ENCODE measurements at regions not wholly inside any gene's neighbourhood (a gene's known extent, or its start where the extent isn't known, plus 50 kb on each side); places are given as distances from the start of the nearest gene placed in this dataset.

DNA sequence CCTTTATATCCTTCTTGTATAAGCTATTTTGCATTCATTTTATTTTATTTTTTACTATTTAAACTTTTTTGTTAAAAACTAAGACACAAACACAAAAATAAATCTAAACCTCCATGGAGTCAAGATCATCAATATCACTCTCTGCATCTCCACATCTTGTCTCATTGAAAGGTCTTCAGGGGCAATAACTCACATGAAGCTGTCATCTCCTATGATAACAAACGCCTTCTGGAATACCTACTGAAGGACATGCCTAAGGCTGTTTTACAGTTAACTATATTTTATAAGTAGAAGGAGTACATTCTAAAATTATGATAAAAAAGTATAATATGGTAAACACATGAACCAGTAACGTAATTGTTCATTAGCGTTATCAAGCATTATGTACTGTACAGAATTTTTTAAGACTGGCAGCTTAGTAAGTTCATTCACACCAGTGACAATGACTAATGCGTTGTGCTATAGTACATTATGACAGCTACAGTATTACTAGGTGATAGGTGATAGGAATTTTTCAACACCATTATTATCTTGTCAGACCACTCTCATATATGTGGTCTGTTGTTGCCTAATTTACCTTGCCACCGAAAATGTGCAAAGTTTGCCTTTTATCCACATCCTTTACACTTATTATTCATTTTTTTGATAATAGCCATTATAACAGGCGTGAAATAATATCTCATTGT, 390.7 kb upstream of the SLITRK1 start:
- no peaks in the 10 kb centered on the region for H3F3A ChIP-seq (ENCODE audit: insufficient read depth)

DNA sequence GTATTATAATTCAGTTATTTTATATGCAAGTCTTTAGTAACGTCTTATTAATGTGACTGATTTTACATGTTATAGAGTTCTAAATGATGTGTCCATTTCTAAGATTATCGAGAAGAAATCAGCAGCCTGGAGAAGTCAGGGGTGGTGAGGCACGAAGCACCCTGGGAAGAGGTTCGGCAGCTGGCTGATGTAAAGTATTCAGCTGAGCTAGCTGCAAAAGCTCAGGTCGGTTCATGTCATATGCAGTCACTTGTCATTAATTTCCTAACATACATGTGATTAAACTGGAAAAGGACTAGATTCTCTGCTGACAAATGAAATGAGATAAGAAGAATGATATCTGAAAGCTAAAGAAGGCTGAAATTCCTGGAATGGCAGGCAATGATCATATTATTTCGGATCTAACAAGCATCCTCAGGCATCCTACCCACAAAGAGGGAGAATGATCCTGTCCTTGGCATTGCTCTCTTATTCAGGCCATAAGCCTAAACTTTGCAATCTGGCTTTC, 383.0 kb upstream of the SLITRK1 start:
- H3K9me3 ChIP-seq (ENCODE audit: low read depth), result no peaks in the 10 kb centered on the region
- no peak for TF ChIP-seq EZH2 (IDR thresholded peaks at IDR 0.05; ENCODE audit: insufficient read depth, poor library complexity, severe bottlenecking)
- TF ChIP-seq EZH2phosphoT487 (IDR thresholded peaks at IDR 0.05; ENCODE audit: insufficient read depth, low read depth), result no peak
- H3K4me2 ChIP-seq (ENCODE audit: unreplicated experiment), result no peak overlapping the region
- no peak overlapping the region for H3K27ac ChIP-seq
- H2AFZ ChIP-seq, result no peak overlapping the region
- in situ Hi-C loops (cut with MboI), result no loop called here
- no peaks in the 10 kb centered on the region for H3K36me3 ChIP-seq (ENCODE audit: low read depth)
- no peak for DNase-seq
- no peak overlapping the region for H3K9ac ChIP-seq
- no peaks in the 10 kb centered on the region for H3K79me2 ChIP-seq (ENCODE audit: insufficient read depth)
- no peaks in the 10 kb centered on the region for H4K20me1 ChIP-seq (ENCODE audit: insufficient read depth)
- no peaks in the 10 kb centered on the region for H3F3A ChIP-seq (ENCODE audit: insufficient read depth)
- H3K9me2 ChIP-seq (ENCODE audit: insufficient read depth), result no peaks in the 10 kb centered on the region
- H3K4me3 ChIP-seq, result no peak overlapping the region
- no peaks in the 10 kb centered on the region for H3K4me1 ChIP-seq (ENCODE audit: insufficient read depth)
- H3K27me3 ChIP-seq (replicated peaks; ENCODE audit: insufficient read depth), result no peaks in the 10 kb centered on the region
- WGBS, 2 experiments (ENCODE audit: low coverage in 1 of 2, low lambda C conversion rate in 2 of 2, missing lambda C conversion rate in 2 of 2), result 22% methylated on average over 6 of the region's 6 CpGs

More for the DNA sequence above, 390.7 kb upstream of the SLITRK1 start:
- no peaks in the 10 kb centered on the region for H3K79me2 ChIP-seq (ENCODE audit: insufficient read depth)
- H3K27me3 ChIP-seq (replicated peaks; ENCODE audit: insufficient read depth), result no peaks in the 10 kb centered on the region
- no peak for DNase-seq
- H2AFZ ChIP-seq, result no peak overlapping the region
- no peak overlapping the region for H3K27ac ChIP-seq
- H3K4me2 ChIP-seq (ENCODE audit: unreplicated experiment), result no peak overlapping the region
- H3K36me3 ChIP-seq (ENCODE audit: low read depth), result no peaks in the 10 kb centered on the region
- H4K20me1 ChIP-seq (ENCODE audit: insufficient read depth), result no peaks in the 10 kb centered on the region
- no peaks in the 10 kb centered on the region for H3K4me1 ChIP-seq (ENCODE audit: insufficient read depth)
- in situ Hi-C loops (cut with MboI), result no loop called here
- H3K9me2 ChIP-seq (ENCODE audit: insufficient read depth), result no peaks in the 10 kb centered on the region
- H3K9me3 ChIP-seq (ENCODE audit: low read depth), result peaks cover 5% of the 10 kb centered on the region
- no peak overlapping the region for H3K4me3 ChIP-seq
- no peak for TF ChIP-seq EZH2 (IDR thresholded peaks at IDR 0.05; ENCODE audit: insufficient read depth, poor library complexity, severe bottlenecking)
- TF ChIP-seq EZH2phosphoT487 (IDR thresholded peaks at IDR 0.05; ENCODE audit: insufficient read depth, low read depth), result no peak
- WGBS, 2 experiments (ENCODE audit: low coverage in 1 of 2, low lambda C conversion rate in 2 of 2, missing lambda C conversion rate in 2 of 2), result 35 to 39% methylated on average over 6 of the region's 6 CpGs
- H3K9ac ChIP-seq, result no peak overlapping the region

DNA sequence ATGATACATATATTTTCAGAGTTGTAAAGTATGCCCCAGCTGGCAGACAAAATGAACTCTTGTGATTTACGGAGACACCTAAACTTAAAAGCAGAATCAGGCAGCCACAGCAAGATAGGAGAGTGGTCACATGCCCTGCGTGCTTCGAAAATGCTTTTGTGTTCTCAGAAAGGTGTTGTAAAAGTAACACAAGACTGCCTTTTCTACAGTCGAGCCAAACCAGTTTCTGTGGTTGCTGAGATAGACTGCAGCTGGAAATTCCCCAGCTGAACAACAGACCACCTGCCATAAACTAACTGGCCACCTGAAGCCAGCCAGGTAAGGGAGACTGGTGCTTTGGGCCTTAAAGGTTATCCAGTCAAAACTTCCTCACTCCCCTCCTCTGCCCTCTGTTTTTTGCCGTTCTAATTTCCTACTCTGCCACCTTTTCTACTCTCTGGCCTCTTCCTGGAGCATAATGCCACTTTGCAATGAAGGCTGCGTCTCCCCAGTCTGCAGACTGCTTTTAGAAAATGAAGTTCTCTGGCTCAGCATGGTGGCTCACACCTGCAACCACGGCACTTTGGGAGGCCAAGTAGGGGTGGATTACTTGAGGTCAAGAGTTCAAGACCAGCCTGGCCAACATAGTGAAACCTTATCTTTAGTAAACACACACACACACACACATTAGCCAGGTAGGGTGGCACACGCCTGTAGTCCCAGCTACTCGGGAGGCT, 381.2 kb upstream of the SLITRK1 start:
- Histone ChIP-seq H3K27me3 (replicated peaks; ENCODE audit: insufficient read depth) (no peaks in the 10 kb centered on the region), H3K9me3 (ENCODE audit: low read depth) (no peaks in the 10 kb centered on the region), H3K79me2 (ENCODE audit: insufficient read depth) (no peaks in the 10 kb centered on the region), H4K20me1 (ENCODE audit: insufficient read depth) (no peaks in the 10 kb centered on the region), H3K4me1 (ENCODE audit: insufficient read depth) (no peaks in the 10 kb centered on the region), H3K36me3 (ENCODE audit: low read depth) (no peaks in the 10 kb centered on the region), H3K9ac (no peak overlapping the region), H3K9me2 (ENCODE audit: insufficient read depth) (no peaks in the 10 kb centered on the region), H2AFZ (no peak overlapping the region), H3F3A (ENCODE audit: insufficient read depth) (no peaks in the 10 kb centered on the region), H3K4me2 (ENCODE audit: unreplicated experiment) (no peak overlapping the region), H3K27ac (no peak overlapping the region), H3K4me3 (no peak overlapping the region)
- TF ChIP-seq EZH2 (IDR thresholded peaks at IDR 0.05; ENCODE audit: insufficient read depth, poor library complexity, severe bottlenecking) (no peak), EZH2phosphoT487 (IDR thresholded peaks at IDR 0.05; ENCODE audit: insufficient read depth, low read depth) (no peak)
- no peak for DNase-seq
- in situ Hi-C loops (cut with MboI), result no loop called here
- 15 to 21% methylated on average over 9 of the region's 9 CpGs for WGBS, 2 experiments (ENCODE audit: low coverage in 1 of 2, low lambda C conversion rate in 2 of 2, missing lambda C conversion rate in 2 of 2)

DNA sequence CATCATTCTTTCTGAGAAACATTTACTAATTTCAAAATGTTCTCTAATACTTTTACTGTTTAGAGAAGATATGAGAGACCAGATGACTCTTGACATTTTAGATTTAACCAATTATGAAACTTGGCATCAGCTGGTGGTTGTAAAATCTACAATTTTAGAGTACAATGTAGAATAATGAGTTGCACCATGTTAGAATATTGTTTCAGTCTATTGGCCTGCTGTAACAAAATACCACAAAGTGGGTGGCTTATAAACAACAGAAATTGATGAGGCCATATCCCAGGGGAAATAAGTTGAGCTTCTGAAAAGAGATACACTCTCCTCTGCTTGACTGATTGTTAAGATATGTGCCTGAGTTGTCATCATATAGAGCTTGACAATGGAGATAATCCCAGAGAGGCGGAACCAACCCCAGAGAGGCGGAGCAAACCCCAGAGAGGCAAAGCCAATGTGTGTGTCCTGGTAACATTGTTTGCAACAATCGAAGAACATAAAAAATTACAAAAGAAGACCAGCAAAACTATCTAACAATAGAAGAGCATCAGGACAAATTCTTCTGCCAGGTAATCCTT, 373.0 kb upstream of the SLITRK1 start:
- H4K20me1 ChIP-seq (ENCODE audit: insufficient read depth), result no peaks in the 10 kb centered on the region
- 15% methylated on average over 3 of the region's 3 CpGs for WGBS, 2 experiments (ENCODE audit: low coverage in 1 of 2, low lambda C conversion rate in 2 of 2, missing lambda C conversion rate in 2 of 2)
- H3K4me3 ChIP-seq, result no peak overlapping the region
- H3K9me3 ChIP-seq (ENCODE audit: low read depth), result no peaks in the 10 kb centered on the region
- H3K9me2 ChIP-seq (ENCODE audit: insufficient read depth), result no peaks in the 10 kb centered on the region
- H3K79me2 ChIP-seq (ENCODE audit: insufficient read depth), result no peaks in the 10 kb centered on the region
- DNase-seq, result no peak
- no peak for TF ChIP-seq EZH2phosphoT487 (IDR thresholded peaks at IDR 0.05; ENCODE audit: insufficient read depth, low read depth)
- TF ChIP-seq EZH2 (IDR thresholded peaks at IDR 0.05; ENCODE audit: insufficient read depth, poor library complexity, severe bottlenecking), result no peak
- no peaks in the 10 kb centered on the region for H3K36me3 ChIP-seq (ENCODE audit: low read depth)
- H3K9ac ChIP-seq, result no peak overlapping the region
- H3K27ac ChIP-seq, result no peak overlapping the region
- in situ Hi-C loops (cut with MboI), result no loop called here
- H3K4me1 ChIP-seq (ENCODE audit: insufficient read depth), result no peaks in the 10 kb centered on the region
- H3K4me2 ChIP-seq (ENCODE audit: unreplicated experiment), result no peak overlapping the region
- H3F3A ChIP-seq (ENCODE audit: insufficient read depth), result no peaks in the 10 kb centered on the region
- H2AFZ ChIP-seq, result no peak overlapping the region
- H3K27me3 ChIP-seq (replicated peaks; ENCODE audit: insufficient read depth), result no peaks in the 10 kb centered on the region
